ENCODE measurements at regions not wholly inside any gene's neighbourhood (a gene's known extent, or its start where the extent isn't known, plus 50 kb on each side); places are given as distances from the start of the nearest gene placed in this dataset.

DNA sequence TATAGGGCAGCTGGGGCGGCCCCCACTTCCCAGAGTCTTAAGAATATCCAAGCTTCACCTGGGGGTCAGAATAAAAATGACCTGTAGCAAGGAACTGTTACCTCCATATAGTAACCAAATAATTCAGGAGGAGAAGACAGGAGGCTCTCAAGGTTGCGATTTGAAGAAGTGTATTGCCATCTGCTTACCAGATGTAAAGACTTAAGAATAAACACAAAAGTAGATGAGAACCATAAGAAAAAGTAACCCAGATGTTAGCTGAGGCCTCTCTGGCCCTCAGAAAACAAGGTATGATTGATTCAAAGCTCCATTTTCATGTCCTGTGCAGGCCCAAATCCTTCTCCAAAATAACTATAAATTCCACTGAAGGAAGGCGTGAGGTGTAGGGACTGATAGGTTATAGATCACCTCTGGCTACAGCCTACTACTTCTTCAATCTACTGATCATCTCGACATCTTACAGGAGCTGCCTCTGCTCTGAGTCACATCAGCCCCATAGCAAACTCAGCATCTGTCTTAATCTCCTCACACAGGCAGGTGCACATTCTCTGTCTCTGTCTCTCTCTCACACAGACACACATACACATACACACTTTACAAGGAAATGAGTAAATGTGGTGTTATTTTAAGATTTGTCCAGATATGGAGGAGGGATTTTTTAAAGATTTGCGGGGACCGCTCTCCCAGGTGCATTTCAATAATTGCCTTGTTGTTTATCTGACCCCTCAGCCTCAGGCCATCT lies 193.9 kb upstream of the EDNRA start:
- TF ChIP-seq, protein P1, sequence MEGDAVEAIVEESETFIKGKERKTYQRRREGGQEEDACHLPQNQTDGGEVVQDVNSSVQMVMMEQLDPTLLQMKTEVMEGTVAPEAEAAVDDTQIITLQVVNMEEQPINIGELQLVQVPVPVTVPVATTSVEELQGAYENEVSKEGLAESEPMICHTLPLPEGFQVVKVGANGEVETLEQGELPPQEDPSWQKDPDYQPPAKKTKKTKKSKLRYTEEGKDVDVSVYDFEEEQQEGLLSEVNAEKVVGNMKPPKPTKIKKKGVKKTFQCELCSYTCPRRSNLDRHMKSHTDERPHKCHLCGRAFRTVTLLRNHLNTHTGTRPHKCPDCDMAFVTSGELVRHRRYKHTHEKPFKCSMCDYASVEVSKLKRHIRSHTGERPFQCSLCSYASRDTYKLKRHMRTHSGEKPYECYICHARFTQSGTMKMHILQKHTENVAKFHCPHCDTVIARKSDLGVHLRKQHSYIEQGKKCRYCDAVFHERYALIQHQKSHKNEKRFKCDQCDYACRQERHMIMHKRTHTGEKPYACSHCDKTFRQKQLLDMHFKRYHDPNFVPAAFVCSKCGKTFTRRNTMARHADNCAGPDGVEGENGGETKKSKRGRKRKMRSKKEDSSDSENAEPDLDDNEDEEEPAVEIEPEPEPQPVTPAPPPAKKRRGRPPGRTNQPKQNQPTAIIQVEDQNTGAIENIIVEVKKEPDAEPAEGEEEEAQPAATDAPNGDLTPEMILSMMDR (IDR thresholded peaks at IDR 0.05 in 8 of 11, conservative IDR thresholded peaks at IDR 0.05 in 3 of 11) = no peak
- TF ChIP-seq POLR2A (IDR thresholded peaks at IDR 0.05) = no peak
